HG03175 (cell line): ENCODE measurements at regions not wholly inside any gene's neighbourhood (a gene's known extent, or its start where the extent isn't known, plus 50 kb on each side); places are given as distances from the start of the nearest gene placed in this dataset.

Experiments
- ATAC-seq: cut with Tn5 transposase; IDR thresholded peaks from one replicate; pipeline ENCODE4 v1.9.1; 2021; ENCODE audit warnings: mild to moderate bottlenecking, moderate library complexity; ENCODE audit not compliant: unreplicated experiment

- no peak for ATAC-seq
Measured at GRCh38 chr4:4641661-4642495, 100.0 kb upstream of the STX18 start.

- no peak for ATAC-seq
Measured at GRCh38 chr4:4641254-4641653, 99.4 kb upstream of the STX18 start.

- no peak for ATAC-seq
Measured at GRCh38 chr4:4640692-4641091, 98.8 kb upstream of the STX18 start.

GRCh38 chr4:4639370-4639769, 97.5 kb upstream of the STX18 start:
- ATAC-seq, result no peak

- ATAC-seq, result peak; percentile 90
Measured at GRCh38 chr4:4637710-4638109, 95.9 kb upstream of the STX18 start.

GRCh38 chr4:4633431-4633830, 91.6 kb upstream of the STX18 start:
- no peak for ATAC-seq

- peak; percentile 95 for ATAC-seq
Measured at GRCh38 chr4:4631150-4631549, 89.3 kb upstream of the STX18 start.

- no peak for ATAC-seq
Measured at GRCh38 chr4:4627906-4628305, 86.1 kb upstream of the STX18 start.

GRCh38 chr4:4627111-4627510, 85.3 kb upstream of the STX18 start:
- no peak for ATAC-seq

GRCh38 chr4:4625488-4625887, 83.6 kb upstream of the STX18 start:
- ATAC-seq, result no peak

- no peak for ATAC-seq
Measured at GRCh38 chr4:4624276-4624897, 82.5 kb upstream of the STX18 start.

GRCh38 chr4:4619821-4620220, 78.0 kb upstream of the STX18 start:
- no peak for ATAC-seq

- no peak for ATAC-seq
Measured at GRCh38 chr4:4618847-4619246, 77.0 kb upstream of the STX18 start.

GRCh38 chr4:4614925-4615678, 73.3 kb upstream of the STX18 start:
- no peak for ATAC-seq

- no peak for ATAC-seq
Measured at GRCh38 chr4:4613641-4614286, 71.9 kb upstream of the STX18 start.

- ATAC-seq, result no peak
Measured at GRCh38 chr4:4613126-4613465, 71.2 kb upstream of the STX18 start.

GRCh38 chr4:4610672-4611071, 68.8 kb upstream of the STX18 start:
- ATAC-seq, result no peak

- ATAC-seq, result no peak
Measured at GRCh38 chr4:4609622-4610334, 67.9 kb upstream of the STX18 start.

- ATAC-seq, result no peak
Measured at GRCh38 chr4:4608214-4608537, 66.3 kb upstream of the STX18 start.

GRCh38 chr4:4607336-4608213, 65.7 kb upstream of the STX18 start:
- ATAC-seq, result no peak
